ENCODE measurements at regions not wholly inside any gene's neighbourhood (a gene's known extent, or its start where the extent isn't known, plus 50 kb on each side); places are given as distances from the start of the nearest gene placed in this dataset.
A peak's percentile ranks its signal among the peaks of the same experiment; 100 is the strongest.
"Not testable (repeated sequence)": the region's sequence is repeated elsewhere in the genome, so short reads cannot be mapped to it uniquely, and the experiment has no call there.

- H3K27ac Mint-ChIP-seq, result peak overlapping the region; percentile 79
Measured at GRCh38 chr15:99487337-99487730, 78.5 kb upstream of the MEF2A start.

GRCh38 chr15:99492275-99492674, 73.5 kb upstream of the MEF2A start:
- peak overlapping the region; percentile 66 for H3K27ac Mint-ChIP-seq
- no peaks in the 10 kb centered on the region for H3K9me3 Mint-ChIP-seq
- peaks cover 16% of the 10 kb centered on the region for H3K4me1 Mint-ChIP-seq
- H3K27me3 Mint-ChIP-seq, result no peaks in the 10 kb centered on the region
- H3K36me3 Mint-ChIP-seq, result no peaks in the 10 kb centered on the region
- no peak overlapping the region for H3K4me3 Mint-ChIP-seq
- no peak for ATAC-seq

More at GRCh38 chr15:99487337-99487730, 78.5 kb upstream of the MEF2A start:
- Mint-ChIP-seq H3K9me3 (no peaks in the 10 kb centered on the region), H3K36me3 (no peaks in the 10 kb centered on the region), H3K27me3 (no peaks in the 10 kb centered on the region), H3K4me1 (peaks cover 22% of the 10 kb centered on the region), H3K4me3 (peak overlapping the region; percentile 6)
- ATAC-seq, result no peak

- H3K4me1 Mint-ChIP-seq, result peaks cover 14% of the 10 kb centered on the region
- ATAC-seq, result no peak
- H3K36me3 Mint-ChIP-seq, result peaks cover 2% of the 10 kb centered on the region
- H3K27me3 Mint-ChIP-seq, result no peaks in the 10 kb centered on the region
- H3K27ac Mint-ChIP-seq, result no peak overlapping the region
- no peaks in the 10 kb centered on the region for H3K9me3 Mint-ChIP-seq
- H3K4me3 Mint-ChIP-seq, result no peak overlapping the region
Measured at GRCh38 chr15:99492716-99493115, 73.1 kb upstream of the MEF2A start.

GRCh38 chr15:99493461-99493860, 72.3 kb upstream of the MEF2A start:
- no peak overlapping the region for H3K4me3 Mint-ChIP-seq
- H3K27ac Mint-ChIP-seq, result no peak overlapping the region
- H3K9me3 Mint-ChIP-seq, result no peaks in the 10 kb centered on the region
- no peak for ATAC-seq
- H3K36me3 Mint-ChIP-seq, result peaks cover 9% of the 10 kb centered on the region
- peaks cover 18% of the 10 kb centered on the region for H3K4me1 Mint-ChIP-seq
- no peaks in the 10 kb centered on the region for H3K27me3 Mint-ChIP-seq

GRCh38 chr15:99494536-99495233, 71.1 kb upstream of the MEF2A start:
- peaks cover 29% of the 10 kb centered on the region for H3K4me1 Mint-ChIP-seq
- ATAC-seq, H3K9me3 Mint-ChIP-seq, H3K27me3 Mint-ChIP-seq, H3K4me3 Mint-ChIP-seq: not testable (repeated sequence)
- H3K36me3 Mint-ChIP-seq, result peaks cover 18% of the 10 kb centered on the region
- H3K27ac Mint-ChIP-seq, result peak overlapping the region; percentile 86

- Mint-ChIP-seq H3K27me3 (no peaks in the 10 kb centered on the region), H3K27ac (peak overlapping the region; percentile 86), H3K4me1 (peaks cover 36% of the 10 kb centered on the region), H3K9me3 (no peaks in the 10 kb centered on the region), H3K36me3 (peaks cover 18% of the 10 kb centered on the region), H3K4me3 (no peak overlapping the region)
- no peak for ATAC-seq
Measured at GRCh38 chr15:99495430-99496301, 70.1 kb upstream of the MEF2A start.

- Mint-ChIP-seq H3K27me3 (no peaks in the 10 kb centered on the region), H3K4me1 (peaks cover 42% of the 10 kb centered on the region), H3K4me3 (no peak overlapping the region), H3K27ac (peak overlapping the region; percentile 86), H3K36me3 (peaks cover 18% of the 10 kb centered on the region), H3K9me3 (no peaks in the 10 kb centered on the region)
- ATAC-seq, result peak; percentile 54
Measured at GRCh38 chr15:99496302-99496629, 69.5 kb upstream of the MEF2A start.

GRCh38 chr15:99502182-99502581, 63.6 kb upstream of the MEF2A start:
- ATAC-seq, result peak; percentile 89
- Mint-ChIP-seq H3K4me3 (peak overlapping the region; percentile 73), H3K9me3 (no peaks in the 10 kb centered on the region), H3K27me3 (no peaks in the 10 kb centered on the region), H3K27ac (peak overlapping the region; percentile 99), H3K36me3 (peaks cover 18% of the 10 kb centered on the region), H3K4me1 (peaks cover 86% of the 10 kb centered on the region)

- Mint-ChIP-seq H3K9me3 (no peaks in the 10 kb centered on the region), H3K4me1 (peaks cover 91% of the 10 kb centered on the region)
Measured at GRCh38 chr15:99502661-99503060, 63.1 kb upstream of the MEF2A start.

GRCh38 chr15:99503411-99503810, 62.4 kb upstream of the MEF2A start:
- no peaks in the 10 kb centered on the region for H3K9me3 Mint-ChIP-seq
- peaks cover 94% of the 10 kb centered on the region for H3K4me1 Mint-ChIP-seq
- peak overlapping the region; percentile 99 for H3K27ac Mint-ChIP-seq
- peak overlapping the region; percentile 68 for H3K4me3 Mint-ChIP-seq
- no peak for ATAC-seq
- peaks cover 9% of the 10 kb centered on the region for H3K36me3 Mint-ChIP-seq
- H3K27me3 Mint-ChIP-seq, result no peaks in the 10 kb centered on the region

More at GRCh38 chr15:99502661-99503060, 63.1 kb upstream of the MEF2A start:
- Mint-ChIP-seq H3K4me3 (peak overlapping the region; percentile 73), H3K36me3 (peaks cover 16% of the 10 kb centered on the region), H3K27me3 (no peaks in the 10 kb centered on the region), H3K27ac (peak overlapping the region; percentile 99)
- ATAC-seq, result peak; percentile 1

- H3K4me1 Mint-ChIP-seq, result peaks cover 93% of the 10 kb centered on the region
- ATAC-seq, result peak; percentile 71
- H3K4me3 Mint-ChIP-seq, result peak overlapping the region; percentile 68
- no peaks in the 10 kb centered on the region for H3K9me3 Mint-ChIP-seq
- H3K27ac Mint-ChIP-seq, result peak overlapping the region; percentile 99
- H3K27me3 Mint-ChIP-seq, result no peaks in the 10 kb centered on the region
- peaks cover under 1% of the 10 kb centered on the region for H3K36me3 Mint-ChIP-seq
Measured at GRCh38 chr15:99504071-99504822, 61.5 kb upstream of the MEF2A start.

GRCh38 chr15:99504823-99505551, 60.8 kb upstream of the MEF2A start:
- Mint-ChIP-seq H3K27me3 (no peaks in the 10 kb centered on the region), H3K36me3 (peaks cover 7% of the 10 kb centered on the region), H3K4me1 (peaks cover 98% of the 10 kb centered on the region), H3K27ac (peak overlapping the region; percentile 99), H3K9me3 (peaks cover 4% of the 10 kb centered on the region), H3K4me3 (peak overlapping the region; percentile 68)
- ATAC-seq, result peak; percentile 76

- Mint-ChIP-seq H3K4me3 (no peak overlapping the region), H3K9me3 (peaks cover 4% of the 10 kb centered on the region), H3K4me1 (peaks cover 98% of the 10 kb centered on the region), H3K36me3 (peaks cover 7% of the 10 kb centered on the region), H3K27ac (peak overlapping the region; percentile 99), H3K27me3 (no peaks in the 10 kb centered on the region)
- no peak for ATAC-seq
Measured at GRCh38 chr15:99506399-99506798, 59.4 kb upstream of the MEF2A start.

GRCh38 chr15:99507016-99507503, 58.7 kb upstream of the MEF2A start:
- Mint-ChIP-seq H3K36me3 (peaks cover 7% of the 10 kb centered on the region), H3K27me3 (no peaks in the 10 kb centered on the region), H3K27ac (peak overlapping the region; percentile 99), H3K4me1 (peaks cover 98% of the 10 kb centered on the region), H3K4me3 (peak overlapping the region; percentile 68), H3K9me3 (peaks cover 4% of the 10 kb centered on the region)
- ATAC-seq, result no peak

Measured in stimulated activated memory B cell treated with anti-CD40 and anti-IgM and Interleukin-4, amounts not matched to agents 10 μg/mL and 1 μg/mL and 100 μg/mL, for 72 hours (primary cell).